Esophagus muscularis mucosa (tissue), 4 donors: ENCODE measurements at regions not wholly inside any gene's neighbourhood (a gene's known extent, or its start where the extent isn't known, plus 50 kb on each side); places are given as distances from the start of the nearest gene placed in this dataset.

Source experiments
- DNase-seq: peaks from one replicate; pipeline ENCODE4 v3.0.0-alpha.2; 2017; ENCODE audit errors: extremely low spot score
- H3K27ac ChIP-seq, 4 donors: fragments of 200-600 bp; sonication (generic); replicated peaks in 1 of 4; 1 replicate in 3 of 4; 2 replicates in 1 of 4; pipeline ENCODE4 v1.5.1; 2016 to 2019; ENCODE audit warnings: mild to moderate bottlenecking in 1 of 4
- H3K27me3 ChIP-seq, 4 donors: fragments of 200-600 bp; sonication (generic); one replicate each; pipeline versions ENCODE4 v1.5.1 to v1.6.0; 2016 to 2019
- H3K36me3 ChIP-seq, 4 donors: fragments of 200-600 bp; sonication (generic); one replicate each; pipeline ENCODE4 v1.5.1; 2016 to 2019
- H3K4me1 ChIP-seq, 4 donors: fragments of 200-600 bp; sonication (generic); one replicate each; pipeline ENCODE4 v1.5.1; 2016 to 2019
- H3K4me3 ChIP-seq, 4 donors: fragments of 200-600 bp; sonication (generic); 1 replicate in 2 of 4; 2 replicates in 2 of 4; pipeline ENCODE4 v1.5.1; 2016 to 2019; ENCODE audit warnings: mild to moderate bottlenecking in 4 of 4, moderate library complexity in 1 of 4
- H3K9me3 ChIP-seq, 4 donors: fragments of 200-600 bp; sonication (generic); 1 replicate in 3 of 4; 2 replicates in 1 of 4; pipeline ENCODE4 v1.5.1; 2016 to 2019
- EP300 ChIP-seq: sonication (generic); formaldehyde crosslinking; IDR thresholded peaks from one replicate; pipeline ENCODE4 v1.6.1; 2017; ENCODE audit warnings: antibody characterized with exemption
- POLR2A ChIP-seq: fragments of 450-650 bp; IDR thresholded peaks from one replicate; pipeline ENCODE4 v1.6.1; 2017; ENCODE audit warnings: antibody characterized with exemption, moderate library complexity, mild to moderate bottlenecking, low read depth
- POLR2AphosphoS5 ChIP-seq, 2 donors: sonication (generic); formaldehyde crosslinking; IDR thresholded peaks; one replicate each; pipeline ENCODE4 v1.6.1; 2017; ENCODE audit warnings: antibody characterized with exemption in 2 of 2
- WGBS: methylation state at CpG from one replicate; pipeline ENCODE4 v1.1.5; 2018; 5-methylcytosine and 5-hydroxymethylcytosine counted together
- intact Hi-C: fragments of 100-400 bp; cut with DNase I; formaldehyde crosslinking; loops from one replicate; pipeline ENCODE4 v1.15.1; 2023
- TF ChIP-seq, protein P1 (sequence below), 3 experiments: fragments of 200-600 bp in 2 of 3; fragments of 450-650 bp in 1 of 3; sonication (generic) in 2 of 3; IDR thresholded peaks; one replicate each; pipeline ENCODE4 v1.5.1; 2017 to 2019; ENCODE audit warnings: antibody characterized with exemption in 3 of 3, mild to moderate bottlenecking in 2 of 3, moderate library complexity in 1 of 3

DNA sequence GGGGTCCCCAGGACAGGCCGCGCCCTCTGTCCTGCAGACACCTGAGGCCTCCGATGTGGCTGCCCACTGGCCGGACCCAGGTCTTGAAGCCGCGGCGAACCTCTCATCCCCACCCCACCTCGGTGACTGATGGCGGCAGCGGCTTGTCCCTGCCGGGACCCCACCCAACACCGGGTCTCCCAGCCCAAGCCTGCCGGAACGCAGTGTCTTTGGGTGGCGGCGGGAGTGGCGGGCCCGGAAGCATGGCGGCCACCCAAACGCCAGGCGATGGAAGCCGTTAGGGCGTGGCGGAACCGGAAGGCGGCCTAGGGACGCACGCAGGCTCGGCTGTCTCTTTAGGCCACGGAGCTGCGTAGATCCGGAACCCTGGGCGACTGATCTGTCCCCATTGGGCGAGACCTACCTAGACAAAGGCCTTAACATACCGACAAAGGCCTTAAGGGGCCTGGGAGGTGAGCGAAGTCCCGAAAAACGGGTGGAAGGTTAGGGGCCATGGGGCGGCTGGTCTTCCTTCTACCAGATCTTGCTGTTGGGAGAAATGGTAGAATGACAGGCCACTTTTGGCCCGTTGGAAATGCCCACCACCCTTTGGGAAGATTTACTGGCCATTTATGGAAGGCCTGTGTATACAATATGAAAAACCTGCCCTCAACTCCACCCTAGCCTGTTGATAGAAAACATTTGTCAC, 94.6 kb upstream of the SMC2 start:
- no peaks in the 10 kb centered on the region for H3K9me3 ChIP-seq
- H3K4me1 ChIP-seq = no peaks in the 10 kb centered on the region
- WGBS = 98% methylated on average over 39 of the region's 40 CpGs
- H3K4me3 ChIP-seq = no peak overlapping the region
- no peaks in the 10 kb centered on the region for H3K36me3 ChIP-seq
- H3K27me3 ChIP-seq = no peaks in the 10 kb centered on the region
- DNase-seq = no peak
- no peak overlapping the region for H3K27ac ChIP-seq
- TF ChIP-seq, protein P1, sequence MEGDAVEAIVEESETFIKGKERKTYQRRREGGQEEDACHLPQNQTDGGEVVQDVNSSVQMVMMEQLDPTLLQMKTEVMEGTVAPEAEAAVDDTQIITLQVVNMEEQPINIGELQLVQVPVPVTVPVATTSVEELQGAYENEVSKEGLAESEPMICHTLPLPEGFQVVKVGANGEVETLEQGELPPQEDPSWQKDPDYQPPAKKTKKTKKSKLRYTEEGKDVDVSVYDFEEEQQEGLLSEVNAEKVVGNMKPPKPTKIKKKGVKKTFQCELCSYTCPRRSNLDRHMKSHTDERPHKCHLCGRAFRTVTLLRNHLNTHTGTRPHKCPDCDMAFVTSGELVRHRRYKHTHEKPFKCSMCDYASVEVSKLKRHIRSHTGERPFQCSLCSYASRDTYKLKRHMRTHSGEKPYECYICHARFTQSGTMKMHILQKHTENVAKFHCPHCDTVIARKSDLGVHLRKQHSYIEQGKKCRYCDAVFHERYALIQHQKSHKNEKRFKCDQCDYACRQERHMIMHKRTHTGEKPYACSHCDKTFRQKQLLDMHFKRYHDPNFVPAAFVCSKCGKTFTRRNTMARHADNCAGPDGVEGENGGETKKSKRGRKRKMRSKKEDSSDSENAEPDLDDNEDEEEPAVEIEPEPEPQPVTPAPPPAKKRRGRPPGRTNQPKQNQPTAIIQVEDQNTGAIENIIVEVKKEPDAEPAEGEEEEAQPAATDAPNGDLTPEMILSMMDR (IDR thresholded peaks at IDR 0.05) = no peak
- no peak for TF ChIP-seq POLR2A
- TF ChIP-seq POLR2AphosphoS5 (IDR thresholded peaks at IDR 0.05) = no peak
- TF ChIP-seq EP300 = no peak
- intact Hi-C loops = no loop called here

GRCh38 chr9:104009826-104010225, 84.3 kb upstream of the SMC2 start:
- Histone ChIP-seq H3K4me1 (no peaks in the 10 kb centered on the region), H3K36me3 (no peaks in the 10 kb centered on the region), H3K27me3 (no peaks in the 10 kb centered on the region), H3K4me3 (no peak overlapping the region), H3K9me3 (no peaks in the 10 kb centered on the region), H3K27ac (no peak overlapping the region)
- whole genome bisulfite sequencing = 69% methylated on average over 3 of the region's 3 CpGs
- intact Hi-C loops = no loop called here
- no peak for DNase-seq
- TF ChIP-seq POLR2A (no peak), EP300 (no peak), POLR2AphosphoS5 (IDR thresholded peaks at IDR 0.05) (no peak)
- TF ChIP-seq, protein P1 (IDR thresholded peaks at IDR 0.05) = no peak

DNA sequence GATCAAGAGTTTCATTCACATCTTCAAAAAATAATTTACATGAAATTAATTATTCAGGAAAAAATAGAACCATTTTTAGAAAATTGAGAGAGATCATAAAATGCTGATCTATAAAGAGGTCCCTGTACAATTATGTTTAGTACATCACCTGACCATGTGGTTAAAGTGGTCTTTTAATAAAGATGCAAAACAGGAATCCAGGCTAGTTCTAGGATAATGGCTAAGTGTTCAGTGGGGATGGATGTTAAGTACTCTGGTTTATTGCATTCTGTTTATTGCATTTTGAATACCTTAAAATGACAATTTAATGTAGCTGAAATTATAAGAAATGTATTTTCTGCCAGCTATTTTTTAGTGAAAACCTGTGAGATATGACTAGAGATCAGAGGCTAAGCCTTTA, 72.0 kb upstream of the SMC2 start:
- intact Hi-C loops = no loop called here
- no peak overlapping the region for H3K27ac ChIP-seq
- no peak for TF ChIP-seq EP300
- no peak for TF ChIP-seq POLR2A
- TF ChIP-seq, protein P1 (IDR thresholded peaks at IDR 0.05) = no peak
- TF ChIP-seq POLR2AphosphoS5 (IDR thresholded peaks at IDR 0.05) = no peak

DNA sequence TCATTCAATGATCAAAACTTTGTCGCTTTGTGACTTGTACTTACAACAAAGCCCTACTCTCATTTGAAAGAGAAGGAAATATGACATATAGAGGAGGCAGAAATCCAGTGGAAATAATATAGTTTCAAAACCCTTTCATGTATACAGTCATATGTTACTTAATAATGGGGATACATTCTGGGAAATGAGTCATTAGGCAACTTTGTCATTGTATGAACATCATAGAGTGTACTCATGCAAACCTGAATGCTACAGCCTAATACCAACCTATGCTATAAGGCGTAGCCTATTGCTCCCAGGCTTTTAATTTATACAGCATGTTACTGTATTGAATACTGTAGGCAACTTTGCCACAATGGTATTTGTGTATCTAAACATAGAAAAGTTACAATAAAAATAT, 69.0 kb upstream of the SMC2 start:
- no peak overlapping the region for H3K4me3 ChIP-seq
- no peaks in the 10 kb centered on the region for H3K9me3 ChIP-seq
- TF ChIP-seq POLR2A (no peak), POLR2AphosphoS5 (IDR thresholded peaks at IDR 0.05) (no peak), EP300 (no peak)
- TF ChIP-seq, protein P1 (IDR thresholded peaks at IDR 0.05) = no peak
- H3K27me3 ChIP-seq = no peaks in the 10 kb centered on the region
- no peak for DNase-seq
- H3K27ac ChIP-seq = no peak overlapping the region
- H3K36me3 ChIP-seq = no peaks in the 10 kb centered on the region
- WGBS = 91% methylated on average over 2 of the region's 2 CpGs
- no peaks in the 10 kb centered on the region for H3K4me1 ChIP-seq
- intact Hi-C loops = loop anchor here (5.0 kb wide), 1 partner anchor 362 kb away; no protein-coding TSS in a partner anchor

More for the DNA sequence above, 72.0 kb upstream of the SMC2 start:
- no peak for DNase-seq
- no peak overlapping the region for H3K4me3 ChIP-seq
- H3K27me3 ChIP-seq = no peaks in the 10 kb centered on the region
- no peaks in the 10 kb centered on the region for H3K9me3 ChIP-seq
- no peaks in the 10 kb centered on the region for H3K36me3 ChIP-seq
- H3K4me1 ChIP-seq = no peaks in the 10 kb centered on the region

GRCh38 chr9:104025945-104026344, 68.2 kb upstream of the SMC2 start:
- TF ChIP-seq, protein P1 (IDR thresholded peaks at IDR 0.05) = peak; percentile 33 to 45 (median 40)
- TF ChIP-seq POLR2A = no peak
- WGBS = 28% methylated on average over 2 of the region's 2 CpGs
- Histone ChIP-seq H3K4me3 (no peak overlapping the region), H3K27ac (no peak overlapping the region), H3K9me3 (no peaks in the 10 kb centered on the region), H3K36me3 (no peaks in the 10 kb centered on the region), H3K4me1 (no peaks in the 10 kb centered on the region), H3K27me3 (no peaks in the 10 kb centered on the region)
- no peak for DNase-seq
- intact Hi-C loops = loop anchor here (2.0 to 5.0 kb wide), 2 partner anchors 69 to 361 kb away; partner anchors contain the start of gene SMC2
